ENCODE measurements at regions not wholly inside any gene's neighbourhood (a gene's known extent, or its start where the extent isn't known, plus 50 kb on each side); places are given as distances from the start of the nearest gene placed in this dataset.
"Not testable (repeated sequence)": the region's sequence is repeated elsewhere in the genome, so short reads cannot be mapped to it uniquely, and the experiment has no call there.

DNA sequence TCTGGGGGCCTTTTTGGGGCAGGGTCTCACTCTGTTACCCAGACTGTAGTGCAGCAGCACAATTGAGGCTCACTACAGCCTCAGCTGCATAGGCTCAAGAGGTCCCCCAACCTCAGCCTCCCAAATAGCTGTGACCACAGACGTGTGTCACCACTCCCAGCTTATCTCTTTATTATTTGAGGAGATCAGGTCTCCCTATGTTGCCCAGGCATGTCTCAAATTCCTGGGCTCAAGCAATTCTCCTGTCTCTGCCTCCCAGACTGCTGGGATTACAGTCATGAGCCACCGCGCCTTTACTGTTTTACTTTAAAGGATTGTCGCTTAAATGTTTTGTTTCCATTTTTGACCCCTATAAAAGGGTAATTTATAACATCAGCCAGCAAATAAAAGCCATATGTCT is 502.6 kb upstream of the AUTS2 start:
- FAIRE-seq, result no peak
- DNase-seq (ENCODE audit: low spot score), result no peak

DNA sequence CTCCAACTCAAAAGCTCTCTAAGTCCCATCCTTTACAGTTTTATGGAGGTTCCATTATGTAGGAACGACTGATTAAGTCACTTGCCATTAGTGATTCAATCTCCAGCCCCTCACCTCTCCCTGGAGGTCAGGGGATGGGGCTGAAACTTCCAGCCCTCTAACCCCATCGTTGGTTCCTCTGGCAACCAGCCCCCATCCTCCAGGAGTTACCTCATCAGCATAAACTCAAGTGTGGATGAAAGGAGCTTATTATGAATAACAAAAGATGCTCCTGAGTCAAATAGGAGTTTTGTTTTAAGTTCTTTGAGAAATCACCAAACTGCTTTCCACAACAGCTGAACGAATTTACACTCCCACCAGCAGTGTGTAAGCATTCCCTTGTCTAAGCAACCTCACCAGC is 494.3 kb upstream of the AUTS2 start:
- DNase-seq (ENCODE audit: low spot score), result no peak
- FAIRE-seq, result no peak

DNA sequence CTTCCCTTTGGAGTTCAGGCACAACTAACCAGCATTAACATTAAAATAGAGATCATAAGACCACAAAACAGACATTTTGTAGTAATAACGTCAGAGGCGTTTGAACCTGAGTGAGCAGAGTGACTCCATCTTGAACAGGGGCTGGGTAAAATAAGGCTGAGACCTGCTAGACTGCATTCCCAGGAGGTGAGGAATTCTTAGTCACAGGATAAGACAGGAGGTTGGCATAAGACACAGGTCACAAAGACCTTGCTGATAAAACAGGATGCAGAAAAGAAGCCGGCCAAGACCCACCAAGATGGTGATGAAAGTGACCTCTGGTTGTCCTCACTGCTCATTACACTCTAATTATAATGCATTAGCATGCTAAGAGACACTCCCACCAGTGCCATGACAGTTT is 493.2 kb upstream of the AUTS2 start:
- no peak for FAIRE-seq
- DNase-seq (ENCODE audit: low spot score), result no peak

DNA sequence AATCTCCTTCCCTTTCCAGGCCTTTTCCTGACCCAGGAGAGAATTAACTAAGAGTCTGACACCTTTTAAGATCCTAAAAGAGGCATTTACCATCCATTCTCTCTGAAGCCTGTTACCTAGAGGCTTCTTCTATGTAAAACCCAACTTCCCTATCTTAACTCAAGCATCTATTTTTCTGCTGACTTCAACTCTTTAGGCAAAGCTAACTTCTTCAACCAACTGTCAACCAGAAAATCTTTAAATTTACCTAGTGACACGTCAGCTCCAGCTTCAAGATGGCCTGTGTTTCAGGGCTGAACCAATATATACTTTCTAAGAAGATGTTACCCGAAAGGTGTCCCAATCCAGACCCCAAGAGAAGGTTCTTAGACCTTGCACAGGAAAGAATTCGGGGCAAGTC is 492.3 kb upstream of the AUTS2 start:
- FAIRE-seq (no peak), DNase-seq (ENCODE audit: low spot score) (no peak)

DNA sequence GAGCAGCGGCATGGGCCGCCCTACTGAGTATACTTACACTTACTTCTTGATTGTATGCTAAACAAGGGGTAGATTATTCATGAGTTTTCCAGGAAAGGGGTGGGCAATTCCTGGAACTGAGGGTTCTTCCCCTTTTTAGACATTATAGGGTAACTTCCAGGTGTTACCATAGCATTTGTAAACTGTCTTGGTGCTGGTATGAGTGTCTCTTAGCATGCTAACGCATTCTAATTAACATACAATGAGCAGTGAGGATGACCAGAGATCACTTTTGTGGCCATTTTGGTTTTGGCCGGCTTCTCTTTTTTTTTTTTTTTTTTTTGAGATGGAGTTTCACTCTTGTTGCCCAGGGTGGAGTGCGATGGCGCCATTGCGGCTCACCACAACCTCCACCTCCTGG is 491.8 kb upstream of the AUTS2 start:
- DNase-seq (ENCODE audit: low spot score); FAIRE-seq: not testable (repeated sequence)

DNA sequence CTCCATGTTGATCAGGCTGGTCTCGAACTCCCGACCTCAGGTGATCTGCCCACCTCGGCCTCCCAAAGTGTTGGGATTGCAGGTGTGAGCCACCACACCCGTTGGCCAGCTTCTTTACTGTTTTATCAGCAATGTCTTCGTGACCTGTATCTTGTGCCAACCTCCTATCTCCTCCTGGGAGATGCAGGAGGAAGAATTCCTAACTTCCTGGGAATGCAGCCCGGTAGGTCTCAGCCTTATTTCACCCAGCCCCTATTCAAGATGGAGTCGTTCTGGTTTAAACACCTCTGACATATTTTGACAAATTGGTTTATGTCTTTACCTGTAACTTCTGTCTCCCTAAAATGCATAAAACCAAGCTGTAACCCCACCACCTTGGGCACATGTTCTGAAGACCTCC is 491.3 kb upstream of the AUTS2 start:
- not testable (repeated sequence) for DNase-seq (ENCODE audit: low spot score); FAIRE-seq

DNA sequence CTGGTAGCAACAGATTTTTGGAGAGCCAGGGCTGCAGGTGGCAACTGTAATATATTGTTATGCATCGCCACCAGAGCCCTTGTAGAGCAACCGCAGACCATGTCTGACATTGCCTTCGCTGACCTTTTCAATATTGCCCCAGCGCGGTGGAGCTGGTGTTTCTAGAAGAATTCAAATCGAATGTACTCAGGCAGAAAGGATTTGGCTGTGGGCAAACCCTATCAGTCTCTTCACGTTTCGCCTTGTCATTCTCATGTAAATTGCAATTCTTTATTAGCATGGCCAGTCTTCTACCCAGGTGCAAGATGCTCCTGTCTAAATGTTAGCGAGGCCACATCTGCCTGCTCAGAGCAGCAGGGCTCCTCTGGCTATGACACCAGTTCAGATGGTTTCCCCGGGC is 490.2 kb upstream of the AUTS2 start:
- FAIRE-seq (no peak), DNase-seq (ENCODE audit: low spot score) (no peak)

DNA sequence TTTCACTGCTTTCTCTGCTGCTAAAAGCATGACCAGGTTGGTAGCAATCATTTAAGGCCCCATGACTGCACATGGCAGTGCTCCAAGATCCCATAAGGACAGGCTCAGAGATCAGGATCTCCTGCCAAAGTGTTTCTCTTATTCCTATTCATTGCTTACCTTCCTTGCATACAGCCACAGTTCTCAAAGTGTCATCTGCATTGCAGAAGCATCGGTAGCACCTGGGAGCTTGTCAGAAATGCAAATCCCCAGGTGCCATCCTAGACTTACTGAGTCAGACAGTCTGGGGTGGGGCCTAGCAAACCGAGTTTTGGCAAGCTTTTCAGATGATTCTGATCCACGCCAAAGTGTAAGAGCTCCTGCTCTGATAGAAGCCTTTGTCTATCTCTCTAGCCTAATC is 489.0 kb upstream of the AUTS2 start:
- no peak for FAIRE-seq
- no peak for DNase-seq (ENCODE audit: low spot score)

DNA sequence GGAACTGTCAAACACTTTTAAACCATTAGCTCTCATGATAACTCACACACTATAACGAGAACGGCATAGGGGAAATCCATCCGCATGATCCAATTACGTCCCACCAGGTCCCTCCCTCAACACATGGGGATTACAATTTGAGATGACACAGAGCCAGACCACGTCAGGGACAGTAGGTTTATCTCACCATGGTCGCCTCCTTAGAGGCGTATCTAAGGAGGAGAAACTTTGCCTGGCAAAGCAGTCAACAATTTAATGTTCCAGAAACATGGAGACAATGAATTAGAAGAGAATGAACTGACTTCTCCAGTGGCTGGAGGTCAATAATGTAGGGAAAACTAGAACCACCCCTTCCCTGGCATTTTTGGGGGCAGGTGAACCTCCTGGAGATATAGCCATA is 488.4 kb upstream of the AUTS2 start:
- DNase-seq (ENCODE audit: low spot score) (no peak), FAIRE-seq (no peak)

DNA sequence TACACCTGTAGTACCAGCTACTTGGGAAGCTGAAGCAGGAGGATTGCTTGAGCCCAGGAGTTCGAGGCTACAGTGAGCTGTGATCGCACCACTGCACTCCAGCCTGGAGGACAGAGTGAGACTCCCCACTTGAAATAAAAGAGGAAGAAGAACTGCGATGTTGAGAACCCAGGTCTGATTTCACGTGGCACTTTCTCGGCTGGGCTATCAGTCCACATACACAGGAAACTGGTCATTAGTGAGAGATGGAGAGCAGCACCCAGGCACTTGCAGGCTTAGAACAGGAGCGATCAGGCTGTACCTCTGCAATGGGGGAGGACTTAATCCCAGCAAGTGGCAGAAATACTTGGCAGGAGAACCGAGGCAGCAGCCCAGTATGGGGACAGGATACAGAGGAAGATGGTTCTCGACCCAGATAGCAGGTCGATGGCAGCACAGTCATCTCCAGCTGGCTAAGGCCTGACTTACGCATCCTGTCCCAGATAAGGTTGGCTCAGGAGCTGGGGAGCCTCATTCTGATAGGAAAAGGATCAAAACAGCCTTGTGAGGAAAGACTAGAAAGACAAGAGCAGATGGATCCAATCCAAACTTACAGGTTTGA is 487.7 kb upstream of the AUTS2 start:
- no peak for FAIRE-seq
- no peak for DNase-seq (ENCODE audit: low spot score)

DNA sequence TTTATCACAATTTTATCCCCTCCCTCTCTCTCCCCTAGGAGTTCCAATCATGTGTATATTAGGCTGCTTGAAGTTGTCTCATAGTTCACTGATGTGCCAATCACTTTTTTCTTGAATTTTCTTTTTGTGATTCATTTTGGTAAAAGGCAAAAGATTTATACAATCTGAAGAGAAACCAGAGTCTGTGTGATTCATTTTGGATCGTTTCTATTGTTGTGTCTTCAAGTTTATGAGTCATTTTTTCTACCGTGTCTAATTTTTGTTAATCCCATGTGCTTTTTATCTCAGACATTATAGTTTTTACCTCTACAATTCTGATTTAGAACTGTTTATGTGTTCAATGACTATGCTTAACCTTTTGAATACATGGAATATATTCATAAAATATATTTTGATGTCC is 483.9 kb upstream of the AUTS2 start:
- no peak for FAIRE-seq
- no peak for DNase-seq (ENCODE audit: low spot score)

DNA sequence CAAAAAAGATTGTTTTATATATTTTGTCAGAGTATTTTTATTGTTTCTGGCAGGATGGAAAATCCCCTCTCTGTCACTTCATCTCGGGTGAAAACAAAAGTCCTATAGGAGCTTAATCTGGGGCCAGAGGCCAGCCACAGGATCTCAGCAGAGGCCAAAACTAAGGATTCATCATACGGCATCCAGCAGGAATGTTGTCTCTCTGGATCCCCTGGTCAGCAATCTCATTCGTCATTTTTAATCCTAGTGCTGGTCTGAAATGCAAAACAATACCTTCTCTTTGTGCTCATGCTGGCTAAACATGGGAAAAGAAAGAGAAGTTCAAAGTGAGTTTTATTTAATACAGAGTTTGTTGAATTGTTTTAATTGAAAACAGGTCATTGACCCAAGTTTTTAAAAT is 482.5 kb upstream of the AUTS2 start:
- FAIRE-seq (no peak), DNase-seq (ENCODE audit: low spot score) (no peak)

DNA sequence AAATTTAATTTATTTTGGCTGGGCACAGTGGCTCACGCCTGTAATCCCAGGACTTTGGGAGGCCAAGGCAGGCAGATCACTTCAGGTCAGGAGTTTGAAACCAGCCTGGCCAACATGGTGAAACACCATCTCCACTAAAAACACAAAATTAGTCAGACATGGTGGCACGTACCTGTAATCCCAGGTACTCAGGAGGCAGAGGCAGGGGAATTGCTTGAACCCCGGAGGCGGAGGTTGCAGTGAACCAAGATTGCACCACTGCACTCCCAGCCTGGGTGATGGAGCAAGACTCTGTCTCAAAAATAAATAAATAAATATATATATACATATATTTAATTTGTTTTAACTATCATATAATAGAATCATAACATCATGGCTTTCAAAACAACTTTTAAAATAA is 482.1 kb upstream of the AUTS2 start:
- not testable (repeated sequence) for FAIRE-seq; DNase-seq (ENCODE audit: low spot score)

DNA sequence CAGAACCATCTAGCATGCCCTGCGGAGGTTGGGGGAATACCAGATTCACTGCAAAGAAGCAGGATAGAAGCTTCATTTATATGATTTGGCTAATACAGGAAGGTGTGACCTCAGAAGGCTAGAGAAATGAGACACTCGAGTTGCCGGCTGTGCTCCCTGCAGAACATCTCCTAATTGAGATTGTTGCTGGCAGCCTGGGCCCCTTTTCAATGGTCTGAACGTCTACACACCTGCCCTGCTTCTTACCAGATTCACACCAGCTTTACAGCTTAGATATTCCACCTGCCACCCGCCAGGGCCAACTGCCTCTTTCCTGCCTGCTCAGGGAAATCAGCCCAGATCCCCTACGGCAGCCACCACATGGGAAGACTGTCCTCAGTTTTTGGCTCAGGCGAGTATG is 475.3 kb upstream of the AUTS2 start:
- no peak for DNase-seq (ENCODE audit: low spot score)
- no peak for FAIRE-seq

DNA sequence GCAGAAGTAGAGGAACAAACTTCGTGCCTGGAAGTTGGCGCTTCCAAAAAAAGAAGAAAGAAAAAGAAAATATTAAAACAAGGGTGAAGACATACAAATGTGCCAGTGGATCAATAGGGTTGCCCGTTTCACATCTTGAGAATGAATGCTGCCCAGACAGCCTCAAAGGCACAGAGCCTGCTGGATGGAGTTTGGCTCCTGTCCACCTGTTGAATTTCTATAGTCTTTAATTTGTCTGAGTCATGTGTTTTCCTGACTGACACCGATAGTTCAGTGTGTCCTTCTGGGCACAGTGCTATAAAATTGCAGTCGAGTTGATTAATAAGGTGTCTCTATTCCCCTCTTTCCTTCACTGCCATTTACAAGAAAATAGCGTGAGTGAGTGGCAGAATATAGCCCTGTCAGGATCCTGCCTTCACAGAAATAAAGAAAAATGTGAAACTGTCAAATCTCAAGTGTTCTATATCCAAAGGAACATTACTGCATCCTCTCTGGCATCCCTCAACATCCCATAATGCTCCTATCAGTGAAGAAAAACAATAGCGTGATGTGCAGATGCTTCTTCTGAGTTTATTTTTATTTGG is 471.3 kb upstream of the AUTS2 start:
- FAIRE-seq (no peak), DNase-seq (ENCODE audit: low spot score) (peak; percentile 32)

DNA sequence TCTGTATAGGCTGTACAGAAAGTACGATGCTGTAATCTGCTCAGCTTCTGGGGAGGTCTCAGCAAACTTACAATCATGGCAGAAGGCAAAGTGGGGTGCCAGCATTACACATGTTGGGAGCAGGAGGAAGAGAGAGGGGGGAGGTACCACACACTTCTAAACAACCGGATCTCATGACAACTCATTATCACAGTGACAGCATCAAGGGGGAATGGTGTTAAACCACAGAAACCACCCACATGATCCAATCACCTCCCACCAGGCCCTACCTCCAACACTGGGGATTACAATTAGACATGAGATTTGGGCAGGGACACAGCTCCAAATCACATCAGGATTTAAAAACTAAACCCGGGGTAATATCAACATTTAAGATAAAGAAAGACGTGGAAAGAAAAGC is 468.8 kb upstream of the AUTS2 start:
- DNase-seq (ENCODE audit: low spot score) (no peak), FAIRE-seq (no peak)

DNA sequence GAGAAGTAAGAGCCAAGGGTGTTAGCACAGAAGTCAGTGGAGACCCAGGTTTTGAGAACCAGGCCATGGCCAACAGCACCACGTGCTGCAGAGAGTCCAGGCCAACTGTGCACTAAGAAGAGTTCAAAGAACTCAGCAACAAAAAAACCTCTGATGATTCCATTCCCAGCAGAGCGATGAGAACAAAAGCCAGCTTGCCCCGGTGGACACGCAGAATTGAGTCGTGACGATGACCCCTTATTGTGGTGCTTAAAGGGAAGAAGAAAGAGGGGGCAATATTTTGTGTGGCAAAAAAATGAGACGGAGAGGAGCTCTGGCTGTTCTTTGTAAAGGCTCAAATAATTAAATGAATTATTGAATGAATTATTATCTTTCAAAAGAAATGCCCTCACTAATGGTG is 468.3 kb upstream of the AUTS2 start:
- DNase-seq (ENCODE audit: low spot score), result no peak
- FAIRE-seq, result no peak

DNA sequence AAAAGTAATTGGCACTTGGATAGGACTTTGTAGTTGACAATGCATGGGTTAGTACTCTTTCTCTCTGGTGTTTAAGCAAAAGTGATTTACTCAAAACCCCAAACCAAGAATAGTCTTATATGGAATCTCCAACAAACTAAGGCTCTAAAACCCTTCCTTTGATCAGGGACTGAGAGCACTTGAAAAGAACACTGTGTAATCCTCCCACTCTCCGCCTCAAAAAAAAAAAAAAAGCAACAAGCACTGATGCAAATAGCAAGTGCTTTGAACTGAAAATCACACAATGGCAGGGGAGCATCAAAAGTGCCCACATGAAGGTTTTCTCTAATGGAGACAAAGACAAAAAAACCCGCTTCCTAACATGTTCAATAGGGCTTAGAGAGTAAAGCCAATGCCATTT is 467.9 kb upstream of the AUTS2 start:
- no peak for DNase-seq (ENCODE audit: low spot score)
- no peak for FAIRE-seq

DNA sequence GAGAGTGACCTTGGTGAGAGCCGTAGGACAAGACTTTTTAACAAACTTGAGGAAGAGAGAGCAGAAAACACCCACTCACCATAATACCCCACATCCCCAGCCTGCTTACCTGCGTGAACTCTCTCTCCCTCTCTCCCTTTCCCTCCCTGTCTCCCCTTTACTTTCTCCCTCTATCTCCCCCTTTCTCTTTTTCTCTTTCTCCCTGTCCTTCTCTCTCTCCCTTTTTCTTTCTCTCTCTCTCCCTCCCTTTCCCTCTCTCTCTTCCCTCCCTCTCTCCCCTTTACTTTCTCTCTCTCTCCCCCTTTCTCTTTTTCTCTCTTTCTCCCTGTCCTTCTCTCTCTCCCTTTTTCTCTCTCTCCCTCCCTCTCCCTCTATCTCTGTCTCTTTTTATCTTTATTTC is 464.0 kb upstream of the AUTS2 start:
- FAIRE-seq, result no peak
- no peak for DNase-seq (ENCODE audit: low spot score)

DNA sequence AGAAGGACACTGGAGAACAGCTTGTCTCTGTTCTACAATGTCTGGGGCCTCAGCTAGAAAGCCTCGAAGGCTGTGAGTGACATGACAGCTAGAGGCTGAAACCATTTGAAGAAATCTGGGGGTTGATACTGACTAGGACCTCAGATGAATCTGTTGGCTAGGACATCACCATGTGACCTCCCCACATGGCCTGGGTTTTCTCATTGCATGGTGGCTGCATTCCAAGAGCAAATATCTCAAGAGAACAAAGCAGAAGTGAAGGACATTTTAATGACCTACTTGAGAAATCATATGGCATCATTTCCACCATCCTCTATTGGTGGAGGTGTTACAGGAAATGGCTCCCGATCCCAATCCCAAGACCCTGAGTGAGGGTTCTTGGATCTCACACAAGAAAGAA is 450.6 kb upstream of the AUTS2 start:
- DNase-seq (ENCODE audit: low spot score), result no peak
- no peak for FAIRE-seq

DNA sequence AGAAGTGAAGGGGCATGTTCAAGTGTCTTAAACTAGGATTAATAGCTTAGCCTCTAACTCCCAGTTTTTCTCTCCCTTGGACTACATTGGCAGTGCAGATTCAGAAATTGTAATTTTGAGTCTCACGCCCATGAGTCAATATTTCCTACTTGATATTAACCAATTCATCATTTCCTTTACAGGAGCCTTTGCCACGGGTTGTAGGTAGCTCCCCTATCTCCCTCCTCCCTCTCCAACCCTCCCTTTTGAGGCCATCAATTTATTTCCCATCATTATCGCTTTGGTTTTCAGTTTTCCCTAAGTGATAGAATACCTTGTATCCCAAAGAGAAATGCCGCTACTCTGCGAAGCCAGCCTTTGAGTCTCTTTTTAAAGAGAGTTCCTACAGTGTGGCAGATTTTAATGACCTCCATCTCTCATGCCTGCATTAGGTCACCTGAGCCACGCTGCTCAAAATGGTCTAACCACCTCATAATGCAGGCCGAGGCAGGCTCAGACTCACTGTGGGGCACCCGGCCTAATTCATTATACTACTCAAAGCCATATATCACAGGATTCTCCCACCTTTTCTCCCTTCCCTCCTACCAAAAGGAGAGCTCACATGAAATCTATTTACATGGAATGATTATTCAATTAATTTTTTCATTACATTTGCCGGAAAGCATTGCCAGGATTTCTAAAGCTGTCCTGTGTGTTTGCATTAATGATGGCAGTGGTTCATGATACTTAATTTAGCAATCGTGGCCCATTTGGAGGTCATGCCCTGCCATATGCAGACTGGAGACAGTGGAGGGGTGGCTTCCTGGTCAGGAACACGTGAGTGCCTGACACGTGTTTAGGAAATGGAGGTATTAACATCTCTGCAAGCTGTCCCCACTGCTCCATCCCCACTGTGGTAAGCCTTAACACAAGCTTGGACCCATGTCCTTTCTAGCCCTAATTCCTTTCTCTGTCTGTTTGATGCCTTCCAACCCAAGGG is 448.2 kb upstream of the AUTS2 start:
- FAIRE-seq (no peak), DNase-seq (ENCODE audit: low spot score) (no peak)

DNA sequence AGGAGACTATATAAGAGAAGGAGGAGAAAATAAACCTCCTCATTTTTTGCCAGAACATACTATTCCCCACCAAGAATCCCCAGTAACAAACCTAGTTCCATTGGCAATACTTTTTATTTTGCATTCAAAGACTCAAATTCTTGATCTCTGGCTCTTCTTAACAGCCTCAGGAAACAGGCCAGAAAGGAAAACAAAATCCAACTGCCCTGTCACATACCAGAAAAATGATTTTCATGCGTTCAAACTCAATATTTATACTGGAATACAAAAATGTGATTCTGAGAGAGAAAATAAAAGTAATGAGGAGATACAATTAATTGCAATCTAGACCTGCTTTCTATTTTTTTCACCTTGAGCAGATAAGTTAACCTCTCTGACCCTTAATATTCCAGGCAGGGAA is 435.9 kb upstream of the AUTS2 start:
- no peak for FAIRE-seq
- DNase-seq (ENCODE audit: low spot score), result no peak

Measured in urothelium cell line (cell line).